Eye (tissue), 1 donor: ENCODE measurements at regions not wholly inside any gene's neighbourhood (a gene's known extent, or its start where the extent isn't known, plus 50 kb on each side); places are given as distances from the start of the nearest gene placed in this dataset.
"Not testable (repeated sequence)": the region's sequence is repeated elsewhere in the genome, so short reads cannot be mapped to it uniquely, and the experiment has no call there.

ENCODE experiments used
- DNase-seq: peaks from one replicate; pipeline ENCODE4 v3.0.0-alpha.2; 2015

DNA sequence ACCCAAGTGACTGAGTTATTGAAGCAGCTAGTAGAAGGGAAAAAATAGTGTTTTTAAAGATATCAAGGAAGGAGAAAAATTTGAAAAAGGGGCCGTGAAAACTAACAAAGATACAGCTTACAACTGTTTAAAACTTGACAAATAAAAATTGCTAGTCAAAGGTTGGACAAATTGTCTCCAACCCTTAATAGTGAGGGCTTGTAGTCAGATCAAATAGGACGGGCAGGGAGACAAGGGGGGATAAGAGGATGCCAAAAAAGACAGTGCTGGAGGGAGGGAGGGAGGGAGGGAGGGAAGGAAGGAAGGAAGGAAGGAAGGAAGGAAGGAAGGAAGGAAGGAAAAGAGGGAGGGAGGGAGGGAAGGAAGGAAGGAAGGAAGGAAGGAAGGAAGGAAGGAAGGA, 1825.8 kb upstream of the MIR17HG start:
- DNase-seq, result not testable (repeated sequence)

GRCh38 chr13:89541091-89542030, 1806.1 kb upstream of the MIR17HG start:
- DNase-seq, result no peak

- no peak for DNase-seq
Observed at GRCh38 chr13:89550938-89551337, 1796.5 kb upstream of the MIR17HG start.

DNA sequence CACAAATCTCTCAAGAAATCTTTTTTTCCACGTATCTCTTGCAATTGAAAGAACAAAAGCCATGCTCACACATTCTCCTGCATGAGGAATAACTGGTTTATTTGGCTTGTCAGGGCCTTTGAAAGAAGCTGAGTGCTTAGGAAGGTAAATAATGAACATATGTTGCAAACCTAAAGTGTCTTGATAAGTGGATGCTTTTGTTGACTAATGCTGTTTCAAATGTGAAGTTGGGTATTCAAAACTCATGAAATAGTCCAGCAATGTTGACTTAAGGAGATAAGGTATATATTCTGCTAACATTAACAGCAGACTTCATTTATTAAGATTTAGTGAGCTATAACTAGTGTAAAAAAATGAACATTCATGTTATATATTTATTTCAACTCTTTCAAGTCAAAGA, 1792.7 kb upstream of the MIR17HG start:
- DNase-seq, result no peak

DNA sequence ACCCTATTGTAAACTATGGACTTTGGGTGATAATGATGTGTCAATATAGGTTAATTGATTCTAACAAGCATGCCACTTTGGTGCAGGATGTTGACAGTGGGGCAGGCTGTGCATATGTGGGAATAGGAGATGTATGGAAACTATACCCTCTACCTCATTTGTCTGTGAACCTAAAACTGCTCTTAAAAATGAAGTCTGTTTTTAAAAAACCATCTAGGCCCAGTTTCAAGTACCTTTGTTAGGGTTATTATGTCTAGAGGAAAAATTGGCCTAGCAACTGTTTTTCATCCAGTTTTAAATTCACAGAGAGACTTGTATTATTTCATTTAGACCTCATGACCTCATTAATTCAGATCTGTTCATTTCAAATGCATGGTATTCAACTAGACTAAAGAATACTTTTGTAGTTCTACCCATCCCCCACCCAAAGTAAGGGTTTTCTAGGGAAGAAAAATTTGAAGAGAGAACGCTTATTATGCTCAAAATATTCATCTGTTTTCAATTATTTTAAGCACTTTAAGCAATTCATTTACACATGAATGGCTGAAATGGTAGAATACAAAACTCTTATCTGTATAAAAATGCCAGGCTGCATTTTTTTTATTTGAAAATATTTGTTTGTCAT, 1781.9 kb upstream of the MIR17HG start:
- peak; percentile 70 for DNase-seq

- no peak for DNase-seq
Observed at GRCh38 chr13:89567025-89567424, 1780.5 kb upstream of the MIR17HG start.

DNA sequence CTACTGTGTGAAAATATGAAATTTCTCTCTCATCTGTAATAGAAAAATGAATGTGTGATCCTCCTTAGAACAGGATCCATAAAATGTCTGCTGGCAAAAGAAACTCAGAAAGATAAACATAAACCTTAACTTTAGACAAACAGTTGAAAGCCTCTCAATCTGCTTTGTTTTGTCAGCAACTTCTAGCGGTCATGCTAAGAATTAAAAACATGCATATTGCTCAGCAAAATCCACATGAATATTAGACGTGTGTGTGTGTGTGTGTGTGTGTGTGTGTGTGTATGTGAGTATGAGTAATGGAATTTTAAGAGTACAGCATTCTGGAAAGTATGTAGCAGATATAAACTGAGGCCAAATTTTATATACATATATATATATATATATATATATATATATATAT, 1779.2 kb upstream of the MIR17HG start:
- DNase-seq, result no peak

DNA sequence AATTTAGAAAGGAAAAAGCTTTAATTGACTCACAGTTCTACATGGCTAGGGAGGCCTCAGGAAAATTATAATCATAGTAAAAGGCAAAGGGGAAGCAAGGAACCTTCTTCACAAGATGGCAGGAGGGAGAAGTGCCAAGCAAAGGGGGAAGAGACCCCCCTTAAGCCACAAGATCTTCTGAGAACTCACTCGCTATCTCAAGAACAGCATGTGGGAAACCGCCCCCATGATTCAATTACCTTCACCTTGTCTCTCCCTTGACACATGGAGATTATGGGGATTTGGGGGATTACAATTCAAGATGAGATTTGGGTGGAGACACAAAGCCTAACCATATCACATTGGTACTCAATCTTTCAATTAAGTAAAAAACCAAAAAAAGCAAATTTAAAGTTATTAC, 1778.7 kb upstream of the MIR17HG start:
- no peak for DNase-seq

GRCh38 chr13:89571676-89572075, 1775.8 kb upstream of the MIR17HG start:
- DNase-seq, result no peak

DNA sequence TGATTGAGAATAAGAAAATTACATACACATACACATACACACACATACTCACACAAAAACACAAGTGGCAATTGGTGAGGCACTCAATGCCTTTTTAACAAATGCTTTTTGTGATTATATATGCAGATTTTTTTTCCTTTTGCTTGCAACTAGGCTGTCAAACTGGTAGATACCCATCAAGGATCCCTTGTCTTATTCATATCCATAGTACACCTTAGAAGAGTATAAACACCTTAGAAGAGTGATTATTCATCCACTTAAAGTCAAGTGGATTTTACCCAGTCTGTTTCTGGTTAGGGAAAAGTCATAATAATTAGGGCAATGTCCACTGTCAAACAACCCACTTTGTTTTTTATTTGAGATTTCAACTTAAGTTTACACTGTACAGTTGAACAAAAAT, 1773.4 kb upstream of the MIR17HG start:
- DNase-seq, result no peak

- no peak for DNase-seq
Observed at GRCh38 chr13:89577301-89577700, 1770.2 kb upstream of the MIR17HG start.

DNA sequence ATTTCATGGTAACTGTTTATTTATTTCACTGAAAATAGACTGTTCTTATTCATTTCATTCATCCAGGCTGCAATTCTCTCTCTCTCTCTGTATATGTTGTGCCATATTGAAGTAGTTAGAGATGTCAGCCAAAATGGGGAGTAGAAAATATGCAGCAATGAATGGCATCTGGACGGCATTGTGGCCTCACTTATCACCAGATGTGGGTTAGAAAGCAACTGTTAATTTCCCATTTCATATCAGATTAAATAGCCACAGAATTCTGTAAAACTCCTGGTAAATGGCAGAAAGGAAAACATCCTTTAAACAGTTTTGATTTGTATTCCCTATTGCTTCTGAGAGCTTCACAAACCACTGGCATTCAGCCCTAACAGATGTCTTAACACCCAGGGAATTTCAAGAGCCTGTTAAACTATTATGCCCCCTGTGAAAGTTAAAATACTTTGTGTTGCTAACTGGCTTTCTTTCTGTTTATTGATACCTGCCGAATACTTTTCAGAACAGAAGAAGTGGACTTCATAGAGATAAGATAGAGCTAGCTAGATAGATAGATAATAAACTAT, 1763.3 kb upstream of the MIR17HG start:
- DNase-seq, result peak; percentile 38

DNA sequence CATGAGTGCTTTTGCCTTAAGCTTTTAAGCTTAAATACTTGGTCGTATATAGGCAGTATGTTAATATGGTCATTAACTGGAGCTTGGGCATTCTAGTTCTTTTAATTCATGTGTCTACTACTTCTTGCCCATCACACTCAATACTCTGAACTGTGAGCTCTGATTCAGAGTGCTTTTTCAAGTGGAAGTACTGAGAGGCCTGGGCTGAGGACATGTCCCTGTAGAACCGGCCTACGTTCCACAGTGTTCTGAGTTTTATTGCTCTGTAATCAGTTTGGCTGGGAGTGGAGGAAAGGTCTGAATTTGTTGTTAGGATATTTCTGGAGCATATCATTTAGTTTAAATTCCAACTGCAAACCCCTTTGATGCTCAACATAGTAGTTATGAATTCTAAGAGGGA, 1744.8 kb upstream of the MIR17HG start:
- no peak for DNase-seq

- DNase-seq, result no peak
Observed at GRCh38 chr13:89603187-89603586, 1744.3 kb upstream of the MIR17HG start.

GRCh38 chr13:89609318-89609717, 1738.2 kb upstream of the MIR17HG start:
- no peak for DNase-seq

GRCh38 chr13:89610331-89610730, 1737.2 kb upstream of the MIR17HG start:
- no peak for DNase-seq

DNA sequence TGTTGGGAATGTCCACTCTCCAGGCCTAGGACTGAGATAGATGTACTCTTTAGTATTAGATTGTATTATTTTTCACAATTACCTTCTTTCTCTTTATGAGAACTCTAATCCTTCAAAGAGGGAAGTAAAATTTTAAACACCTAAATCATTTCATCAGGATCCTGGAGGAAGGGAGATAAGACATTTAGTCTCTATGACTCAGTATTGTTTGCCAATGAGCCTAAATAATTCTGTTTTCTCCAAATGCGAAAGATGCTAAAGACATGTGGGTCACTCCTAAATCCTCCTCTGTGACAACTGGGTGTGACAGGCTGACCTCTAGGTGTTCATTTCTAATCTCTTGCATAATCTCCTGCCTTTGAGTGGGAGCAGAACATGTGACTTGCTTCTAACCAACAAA, 1736.6 kb upstream of the MIR17HG start:
- no peak for DNase-seq

- no peak for DNase-seq
Observed at GRCh38 chr13:89627996-89628395, 1719.5 kb upstream of the MIR17HG start.

GRCh38 chr13:89628567-89628966, 1718.9 kb upstream of the MIR17HG start:
- DNase-seq, result no peak

GRCh38 chr13:89650226-89650625, 1697.3 kb upstream of the MIR17HG start:
- no peak for DNase-seq

DNA sequence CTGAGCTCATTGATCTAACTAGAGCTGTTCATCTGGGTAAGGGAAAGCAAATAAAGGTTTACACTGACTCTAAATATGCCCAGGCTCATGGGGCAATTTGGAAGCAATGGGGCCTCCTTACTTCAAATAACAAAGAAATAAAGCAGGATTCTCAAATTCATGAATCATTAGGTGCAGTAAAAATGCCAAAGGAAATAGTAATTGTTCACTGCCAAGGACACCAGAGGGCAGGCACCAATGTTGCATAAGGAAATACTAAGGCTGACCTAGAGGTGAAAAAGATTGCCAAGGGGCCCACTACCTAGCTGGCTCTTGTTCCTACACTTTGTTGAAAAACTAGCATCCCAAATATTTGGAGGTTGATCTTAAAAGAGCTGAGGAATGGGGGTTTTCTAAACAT, 1686.7 kb upstream of the MIR17HG start:
- DNase-seq, result no peak

GRCh38 chr13:89673789-89674311, 1673.6 kb upstream of the MIR17HG start:
- no peak for DNase-seq

- no peak for DNase-seq
Observed at GRCh38 chr13:89678466-89679121, 1668.9 kb upstream of the MIR17HG start.
